KG1 (cell line): ENCODE measurements at regions not wholly inside any gene's neighbourhood (a gene's known extent, or its start where the extent isn't known, plus 50 kb on each side); places are given as distances from the start of the nearest gene placed in this dataset.
"Not testable (repeated sequence)": the region's sequence is repeated elsewhere in the genome, so short reads cannot be mapped to it uniquely, and the experiment has no call there.

Experiments
- DNase-seq: peaks from one replicate; lab custom pipeline; 2025; lab: John Stamatoyannopoulos, UW

DNA sequence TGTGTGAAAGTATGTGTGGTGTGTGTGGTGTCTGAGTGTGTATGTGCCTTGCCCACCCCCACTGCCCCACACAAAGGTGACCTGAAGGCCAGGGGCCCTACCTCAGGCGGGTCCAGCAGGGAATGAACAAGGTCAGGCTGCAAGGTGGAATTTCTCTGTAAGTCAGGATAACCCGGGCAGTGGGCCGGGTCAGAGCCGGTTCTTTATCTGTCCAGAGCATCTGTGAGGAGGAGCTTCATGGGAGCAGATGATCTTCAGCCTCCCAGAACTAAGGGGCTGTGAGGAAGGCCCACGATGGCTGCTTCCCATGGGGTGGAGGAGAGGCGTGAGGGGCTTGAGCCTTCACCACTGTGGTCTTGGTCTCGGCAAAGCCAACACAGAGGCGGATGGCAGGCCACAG is 150.3 kb downstream of the TFCP2L1 start:
- DNase-seq, result no peak

DNA sequence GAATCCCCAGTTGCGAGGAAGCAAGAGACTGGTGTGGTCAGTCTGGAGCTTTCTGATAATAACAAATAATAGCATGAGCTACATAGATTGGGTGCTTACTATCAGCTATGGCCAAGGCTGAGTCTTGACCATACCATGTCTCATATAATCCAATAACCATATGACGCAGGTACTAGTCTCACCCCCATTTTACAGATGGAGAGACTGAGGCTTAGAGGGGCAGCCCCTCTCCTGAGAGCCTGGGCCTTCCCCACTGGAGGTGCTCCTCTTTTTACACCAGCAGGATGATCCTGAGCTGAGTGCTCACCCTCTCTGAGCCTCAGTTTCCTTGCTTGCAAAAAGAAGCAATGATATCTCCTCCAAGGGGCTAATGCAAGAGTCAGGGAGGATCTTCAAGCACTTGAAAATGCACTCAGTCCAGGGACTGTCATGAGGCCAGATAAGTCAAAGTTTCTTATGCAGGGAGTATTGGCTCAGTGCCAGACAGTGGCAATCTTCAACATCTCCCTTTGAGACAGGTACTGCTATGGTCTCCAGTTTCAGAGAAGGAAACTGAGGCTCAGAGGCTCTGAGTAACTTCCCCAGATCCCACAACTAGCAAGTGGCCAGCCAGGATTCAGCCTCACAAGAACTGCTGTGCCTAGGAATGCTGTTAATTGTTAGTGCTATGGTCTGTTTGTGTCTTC is 149.7 kb downstream of the TFCP2L1 start:
- no peak for DNase-seq

DNA sequence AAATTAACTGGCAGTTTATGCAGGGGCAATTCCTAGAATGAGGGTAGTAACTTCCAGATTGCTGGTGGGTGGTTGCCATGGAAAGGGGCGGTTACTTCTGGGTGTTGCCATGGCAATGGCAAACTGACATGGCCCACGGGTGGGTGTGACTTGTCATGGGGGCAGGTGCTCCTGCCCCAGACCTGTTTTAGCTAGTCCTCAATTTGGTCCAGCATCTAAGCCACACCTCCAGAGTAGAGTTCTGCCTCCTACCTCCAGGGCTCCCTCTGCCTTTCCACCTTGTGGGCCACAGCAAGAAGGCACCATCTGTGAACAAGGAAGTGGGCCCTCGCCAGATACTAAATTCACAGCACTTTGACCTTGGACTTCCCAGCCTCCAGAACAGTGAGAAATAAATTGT is 148.7 kb downstream of the TFCP2L1 start:
- DNase-seq, result no peak

DNA sequence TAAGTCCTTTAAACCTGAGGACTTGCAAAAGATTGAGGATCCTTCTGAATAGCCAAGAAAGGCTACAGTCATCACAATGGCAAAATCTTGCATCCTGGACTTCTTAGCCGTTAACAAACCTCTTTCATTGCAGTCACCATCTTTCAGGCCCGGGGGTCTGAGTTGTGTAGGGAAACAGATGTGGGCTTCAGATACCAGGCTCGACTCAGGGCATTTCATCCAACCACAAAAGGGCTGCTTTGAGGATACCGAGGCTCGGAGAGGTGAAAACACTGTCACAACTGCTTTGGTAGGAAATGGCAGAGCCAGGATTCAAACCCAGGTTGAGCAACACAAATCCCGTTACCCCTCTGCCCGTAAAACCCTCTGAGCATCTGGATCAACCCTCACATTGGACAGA is 147.4 kb downstream of the TFCP2L1 start:
- DNase-seq, result peak; percentile 24

DNA sequence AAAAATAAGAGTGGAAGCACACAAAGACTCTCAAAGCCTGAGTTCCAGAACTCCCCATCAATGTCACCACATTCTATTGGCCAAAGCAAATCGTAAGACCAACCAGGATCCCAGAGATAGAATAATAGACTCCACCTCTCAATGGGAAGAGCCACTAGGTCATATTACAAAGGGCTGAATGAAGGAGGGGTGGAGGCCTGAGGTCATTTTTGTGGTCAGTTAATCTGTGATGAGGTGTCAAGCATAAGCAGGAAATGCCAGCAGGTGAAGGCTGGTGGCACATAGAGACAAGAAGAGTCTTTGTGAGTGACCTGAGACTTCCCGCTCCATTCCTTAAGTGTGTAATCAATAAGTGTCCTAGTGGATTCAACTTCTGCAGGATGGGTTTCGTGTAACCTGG is 144.3 kb downstream of the TFCP2L1 start:
- DNase-seq, result no peak

DNA sequence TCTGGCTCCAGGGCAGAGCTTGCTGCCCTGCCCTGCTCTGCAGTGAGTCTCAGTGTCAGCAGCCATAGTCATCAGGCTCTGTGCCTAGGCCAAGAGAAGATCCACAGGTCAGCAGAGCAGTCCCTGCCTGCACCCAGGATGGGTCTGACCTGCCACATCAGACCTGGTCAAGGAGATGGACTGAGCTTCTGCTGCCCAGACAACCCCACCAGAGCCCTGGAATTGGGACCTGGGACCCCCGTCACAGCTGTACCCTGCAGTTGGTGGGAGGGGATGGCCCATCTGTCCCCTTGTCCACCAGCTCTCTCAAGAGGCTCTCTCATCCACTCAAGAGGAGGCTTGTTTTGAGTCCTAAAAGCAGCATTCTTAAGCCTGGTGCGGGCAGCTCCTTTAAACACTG is 142.6 kb downstream of the TFCP2L1 start:
- DNase-seq, result no peak

DNA sequence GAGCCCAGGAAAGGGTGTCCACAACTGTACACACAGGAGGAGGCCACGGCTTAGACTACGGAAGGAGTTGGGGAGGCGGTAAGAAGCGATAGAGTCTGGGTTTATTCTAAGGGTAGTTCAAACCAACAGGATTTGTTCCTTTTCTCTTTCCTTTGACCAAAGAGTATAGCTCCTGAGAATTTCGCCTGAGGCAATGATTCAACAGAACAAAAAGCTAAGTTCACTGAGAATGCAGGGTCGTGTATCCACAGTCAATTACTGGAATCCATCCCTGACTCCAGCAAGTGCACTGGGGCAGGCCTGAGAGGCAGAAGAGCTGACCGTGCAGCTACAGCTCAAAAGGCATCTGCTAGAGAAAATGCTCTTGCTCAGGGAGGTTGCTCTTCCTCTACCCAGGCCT is 140.9 kb downstream of the TFCP2L1 start:
- DNase-seq, result no peak

DNA sequence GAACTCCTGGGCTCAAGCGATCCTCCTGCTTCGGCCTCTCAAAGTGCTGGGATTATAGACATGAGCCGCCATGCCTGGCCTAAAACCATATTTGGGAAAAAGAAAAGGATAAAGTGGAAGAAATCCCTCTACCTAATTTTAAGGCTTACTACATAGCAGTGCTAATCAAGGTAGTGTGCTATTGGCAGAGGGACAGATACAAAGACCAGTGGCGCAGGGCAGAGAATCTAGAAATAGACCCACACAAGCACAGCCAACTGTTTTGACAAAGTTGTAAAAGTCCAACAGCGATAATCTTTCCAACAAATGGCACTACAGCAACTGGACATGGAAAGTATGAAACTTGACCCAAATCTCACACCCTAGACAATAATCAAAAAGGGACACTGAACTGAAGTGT is 138.4 kb downstream of the TFCP2L1 start:
- DNase-seq, result no peak

DNA sequence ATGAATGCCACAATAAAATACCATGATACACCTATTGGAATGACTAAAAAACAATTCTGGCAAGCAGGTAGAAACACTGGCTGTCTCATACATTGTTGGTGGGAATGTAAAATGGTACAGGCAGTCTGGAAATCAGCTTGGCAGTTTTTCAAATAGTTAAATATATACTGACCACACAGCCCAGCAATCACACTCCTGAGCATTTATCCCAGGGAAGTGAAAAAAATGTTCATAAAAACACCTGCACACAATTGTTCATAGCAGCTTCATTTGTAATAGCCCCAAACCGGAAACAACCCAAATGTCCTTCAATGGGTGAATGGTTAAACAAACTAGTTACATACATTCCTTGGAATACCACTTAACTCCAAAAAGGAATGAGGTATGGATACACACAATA is 137.2 kb downstream of the TFCP2L1 start:
- no peak for DNase-seq

DNA sequence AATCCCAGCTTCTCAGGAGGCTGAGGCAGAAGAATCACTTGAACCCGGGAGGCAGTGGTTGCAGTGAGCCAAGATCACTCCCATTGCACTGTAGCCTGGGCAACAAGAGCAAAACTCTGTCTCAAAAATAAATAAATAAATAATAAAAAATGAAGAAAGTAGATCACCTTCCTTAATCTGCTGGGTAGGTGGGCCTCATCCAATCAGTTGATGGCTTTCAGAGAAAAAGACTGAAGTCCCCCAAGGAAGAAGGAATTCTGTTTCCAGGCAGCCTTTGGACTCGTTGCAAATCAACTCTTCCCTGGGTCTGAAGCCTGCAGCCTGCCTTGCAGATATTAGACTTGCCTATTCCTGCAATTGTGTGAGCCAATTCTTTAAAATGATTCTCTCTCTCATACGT is 136.5 kb downstream of the TFCP2L1 start:
- no peak for DNase-seq

DNA sequence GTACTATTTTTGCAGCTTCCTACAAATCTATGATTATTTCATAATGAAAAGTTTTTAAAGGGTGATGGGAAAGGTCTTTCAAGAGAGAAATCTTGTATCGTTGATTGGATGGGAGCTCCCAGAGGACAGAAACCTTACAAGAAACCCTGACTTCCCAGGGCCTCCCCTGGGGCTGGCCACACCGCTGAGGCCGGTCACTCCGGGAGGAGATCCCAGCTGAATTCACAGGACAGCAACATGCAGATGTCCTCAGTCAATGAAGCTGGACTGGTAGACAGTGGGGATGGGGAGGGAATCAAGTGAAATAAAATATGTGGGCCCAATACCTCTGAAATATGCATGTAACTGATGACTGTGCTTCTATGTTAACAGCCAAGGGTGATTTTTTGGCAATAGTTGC is 135.6 kb downstream of the TFCP2L1 start:
- DNase-seq, result no peak

DNA sequence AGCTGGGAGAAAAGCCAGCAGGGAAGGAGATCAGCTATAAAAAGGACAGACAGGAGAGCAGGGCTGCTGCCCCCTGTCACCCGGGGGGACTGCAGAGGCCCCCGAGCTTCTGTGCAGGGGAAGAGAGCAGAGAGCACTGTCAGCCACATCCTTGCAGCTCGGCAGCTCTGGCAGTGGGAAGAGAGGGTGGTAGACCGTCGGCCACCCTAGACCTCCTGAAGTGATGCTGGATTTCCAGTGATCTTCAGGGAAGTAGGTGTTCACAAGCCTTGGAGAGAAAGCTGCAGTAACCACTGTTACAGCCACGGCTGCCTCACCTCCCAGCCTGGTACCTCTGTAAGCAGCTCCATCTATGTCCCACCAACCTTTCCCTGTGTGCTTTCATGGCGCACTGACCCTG is 134.9 kb downstream of the TFCP2L1 start:
- DNase-seq, result no peak

DNA sequence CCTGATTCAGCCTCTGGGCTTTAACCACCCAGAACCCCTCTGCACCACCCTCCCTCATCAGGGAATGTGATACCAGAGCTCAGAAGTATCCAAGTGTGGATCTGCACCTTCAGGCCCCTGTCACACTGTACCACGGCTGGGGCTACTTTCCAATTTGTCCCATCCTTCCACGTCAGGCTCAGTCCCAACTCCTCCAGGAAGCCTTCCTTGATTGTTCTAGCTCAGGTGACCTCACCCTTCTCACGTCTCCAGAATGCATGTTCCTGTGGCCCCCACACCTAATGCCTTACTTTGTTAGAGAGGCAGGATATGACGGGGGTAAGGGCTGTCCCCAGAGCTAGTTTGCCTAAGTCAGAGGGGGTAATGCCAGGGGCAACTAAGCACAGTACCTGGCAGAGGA is 134.3 kb downstream of the TFCP2L1 start:
- no peak for DNase-seq

DNA sequence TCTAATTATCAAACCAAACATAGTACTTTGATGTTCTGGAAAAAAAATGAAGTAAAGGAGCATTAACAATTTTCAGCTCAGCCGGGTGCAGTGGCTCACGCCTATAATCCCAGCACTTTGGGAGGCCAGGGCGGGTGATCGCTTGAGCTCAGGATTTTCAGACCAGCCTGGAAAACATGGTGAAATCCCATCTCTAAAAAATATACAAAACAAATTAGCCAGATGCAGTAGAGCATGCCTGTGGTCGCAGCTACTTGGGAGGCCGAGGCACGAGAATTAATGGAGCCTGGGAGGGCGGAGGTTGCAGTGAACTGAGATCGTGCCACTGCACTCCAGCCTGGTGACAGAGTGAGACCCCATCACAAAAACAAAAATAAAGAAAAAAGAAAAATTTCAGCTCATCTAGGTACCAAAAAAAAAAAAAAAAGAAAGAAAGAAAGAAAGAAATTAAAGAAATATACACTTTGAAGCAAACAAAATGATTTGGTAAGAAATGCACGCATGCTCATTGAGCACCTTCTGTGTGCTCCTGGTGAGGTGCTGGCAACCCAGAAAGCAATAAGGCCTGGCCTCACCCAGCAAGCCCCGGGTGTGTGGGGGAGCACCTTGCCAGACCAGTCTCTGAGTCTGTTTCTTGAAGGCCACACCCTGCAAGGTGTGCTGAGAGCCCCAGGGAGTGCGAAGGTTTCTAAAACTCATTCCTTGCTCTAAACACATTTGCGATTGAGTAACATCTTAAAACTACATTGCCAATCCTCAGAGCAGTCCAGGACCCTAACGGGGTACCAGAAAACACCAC is 133.5 kb downstream of the TFCP2L1 start:
- no peak for DNase-seq

DNA sequence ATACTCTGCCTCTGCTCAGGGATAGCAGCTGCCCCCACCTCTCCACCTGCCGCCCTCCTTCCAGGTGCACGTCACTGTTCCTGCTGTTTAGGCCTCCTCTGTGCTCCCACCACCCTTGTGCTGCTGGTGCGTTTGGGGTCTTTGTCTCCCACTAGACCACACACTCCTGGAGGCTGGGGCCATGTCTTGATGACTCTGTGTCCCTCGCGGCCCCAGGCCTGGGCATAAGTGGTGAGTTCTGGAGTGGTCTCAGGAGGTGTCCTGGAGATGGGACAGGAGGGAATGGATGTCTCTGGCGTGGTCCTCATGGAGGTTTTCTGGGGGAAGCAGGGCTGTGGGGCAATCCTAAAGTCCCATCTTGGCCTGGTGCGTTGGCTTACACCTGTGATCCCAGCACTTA is 132.1 kb downstream of the TFCP2L1 start:
- no peak for DNase-seq

DNA sequence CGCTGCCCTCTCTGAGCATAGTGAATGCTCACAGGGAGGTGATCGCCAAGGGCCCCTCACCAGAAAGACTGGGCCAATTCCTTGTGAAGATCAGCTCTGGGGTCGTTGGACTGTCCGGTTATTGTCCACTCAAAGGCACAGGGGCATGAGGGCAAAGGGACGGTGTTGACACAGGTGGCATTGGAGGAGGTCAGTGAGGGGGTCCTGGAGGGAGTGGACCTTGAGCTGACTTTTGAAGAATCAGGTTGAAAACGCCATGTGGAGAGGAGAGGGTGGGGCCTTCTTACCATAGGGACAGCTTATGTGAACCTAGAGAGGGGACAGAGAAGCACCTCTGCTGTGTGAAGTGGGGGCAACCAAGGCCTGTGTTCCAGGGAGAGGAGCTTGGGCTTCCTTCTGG is 131.5 kb downstream of the TFCP2L1 start:
- no peak for DNase-seq

DNA sequence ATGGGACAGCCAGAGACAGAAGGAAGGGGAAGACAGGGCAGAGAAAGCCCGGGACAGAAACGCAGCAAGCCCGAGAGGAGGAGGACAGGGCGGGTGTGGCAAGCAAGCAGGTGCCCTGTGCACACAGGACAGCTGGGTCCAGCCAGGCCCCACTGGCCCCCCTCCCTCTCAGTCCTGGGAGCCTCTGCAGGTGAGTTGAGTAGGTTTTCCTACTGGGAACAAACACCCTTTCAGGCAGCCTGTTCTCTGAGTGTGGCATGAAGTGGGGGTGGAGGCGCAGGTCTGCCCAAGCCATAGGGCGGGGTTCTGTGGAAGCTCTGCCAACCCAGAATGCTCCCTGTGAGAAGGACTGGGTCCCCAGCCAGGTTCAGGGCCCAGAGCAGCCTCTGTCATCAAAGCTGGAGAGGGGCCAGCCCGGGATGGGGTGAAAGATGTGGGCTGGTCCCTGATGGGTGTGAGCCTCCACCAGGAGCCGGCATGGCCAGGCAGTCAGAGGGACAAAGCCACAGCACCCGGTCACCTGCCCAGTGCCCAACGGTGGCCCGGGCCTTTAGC is 129.4 kb downstream of the TFCP2L1 start:
- no peak for DNase-seq

DNA sequence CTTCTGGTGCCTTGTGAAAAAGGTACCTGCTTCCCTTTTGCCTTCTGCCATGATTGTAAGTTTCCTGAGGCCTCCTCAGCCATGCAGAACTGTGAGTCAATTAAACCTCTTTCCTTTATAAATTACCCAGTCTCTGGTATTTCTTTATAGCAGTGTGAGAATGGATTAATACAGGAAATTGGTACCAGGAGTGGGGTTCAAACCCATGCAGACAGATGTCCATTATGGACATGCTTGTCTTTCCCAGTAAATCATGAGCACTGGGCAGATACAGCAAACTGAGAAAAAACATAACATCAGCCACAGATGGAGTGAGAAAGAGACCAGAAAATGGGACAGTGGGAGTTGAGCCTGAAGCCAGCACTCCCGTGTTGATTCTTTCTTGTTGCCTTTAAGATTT is 127.5 kb downstream of the TFCP2L1 start:
- not testable (repeated sequence) for DNase-seq

DNA sequence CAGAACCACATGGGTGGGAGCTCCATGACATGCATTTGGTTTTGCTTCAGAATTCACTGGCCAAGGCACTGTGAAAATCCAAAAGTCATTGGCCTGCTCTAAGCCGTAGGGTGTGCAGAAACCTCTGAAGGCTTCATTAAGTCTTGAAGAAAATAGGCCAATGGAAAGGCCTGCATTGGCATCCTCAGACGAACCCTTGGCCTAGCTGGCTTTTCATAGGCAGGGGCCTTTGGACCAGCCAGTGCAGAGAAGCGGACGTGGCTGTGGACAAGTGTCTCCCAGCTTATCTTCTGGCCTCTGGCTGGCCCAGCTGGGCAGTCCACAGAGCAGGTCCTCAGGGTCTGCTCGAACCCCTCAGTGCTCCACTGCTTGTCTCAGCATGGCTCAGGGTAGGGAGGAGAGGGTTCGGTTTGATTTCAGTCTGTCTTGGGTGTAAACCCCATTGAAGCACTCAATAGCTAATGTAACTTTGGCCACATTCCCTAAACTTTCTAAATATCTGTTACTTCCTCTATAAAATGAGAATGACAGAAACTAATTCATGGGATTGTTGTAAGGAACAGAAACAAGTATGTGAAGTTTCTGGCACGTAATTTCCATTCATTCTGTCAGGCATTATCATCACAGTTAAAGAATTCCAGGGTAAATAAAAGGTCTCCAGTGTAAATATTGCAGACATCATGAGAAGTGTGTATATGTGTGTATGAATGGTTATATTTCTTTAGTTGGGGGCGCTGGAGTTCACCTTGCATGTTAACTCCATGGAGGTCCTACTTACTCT is 125.5 kb downstream of the TFCP2L1 start:
- no peak for DNase-seq

DNA sequence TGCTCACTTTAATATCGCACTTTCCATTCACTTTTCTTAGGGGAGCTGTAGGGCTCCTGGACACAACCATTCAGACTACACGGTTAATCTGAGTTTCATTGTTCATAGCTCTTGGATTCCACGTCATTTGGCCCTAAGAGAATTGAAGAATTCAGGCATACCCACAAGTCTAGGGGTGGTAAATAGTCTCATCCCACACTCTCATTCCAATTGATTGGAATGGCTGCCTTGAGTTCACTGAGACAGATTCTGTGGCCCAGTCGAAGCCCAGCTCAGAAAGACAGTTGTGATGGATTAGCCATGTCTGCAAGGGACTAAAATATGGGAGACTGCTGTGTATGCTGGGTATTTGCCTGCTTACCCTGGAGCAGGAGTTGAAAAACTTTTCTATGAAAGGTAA is 124.6 kb downstream of the TFCP2L1 start:
- no peak for DNase-seq

DNA sequence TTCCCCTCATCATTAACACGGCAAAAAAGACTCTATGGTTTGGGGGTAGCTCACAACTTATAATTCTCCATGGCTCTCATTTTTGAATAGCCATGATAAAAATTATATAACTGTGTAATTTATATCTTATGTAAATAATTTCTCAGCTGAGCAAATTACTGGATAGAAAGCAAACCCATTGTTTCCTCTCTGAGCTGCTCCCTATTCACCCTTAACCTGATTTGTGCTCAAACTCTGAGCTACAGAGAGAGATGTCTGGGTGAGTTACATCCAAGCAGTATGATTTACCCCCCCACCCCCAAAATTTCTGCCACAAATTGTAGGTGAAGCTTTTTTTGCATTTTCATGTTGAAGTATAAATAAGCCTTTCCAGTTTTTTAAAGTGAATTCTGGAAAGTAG is 123.7 kb downstream of the TFCP2L1 start:
- DNase-seq, result no peak

DNA sequence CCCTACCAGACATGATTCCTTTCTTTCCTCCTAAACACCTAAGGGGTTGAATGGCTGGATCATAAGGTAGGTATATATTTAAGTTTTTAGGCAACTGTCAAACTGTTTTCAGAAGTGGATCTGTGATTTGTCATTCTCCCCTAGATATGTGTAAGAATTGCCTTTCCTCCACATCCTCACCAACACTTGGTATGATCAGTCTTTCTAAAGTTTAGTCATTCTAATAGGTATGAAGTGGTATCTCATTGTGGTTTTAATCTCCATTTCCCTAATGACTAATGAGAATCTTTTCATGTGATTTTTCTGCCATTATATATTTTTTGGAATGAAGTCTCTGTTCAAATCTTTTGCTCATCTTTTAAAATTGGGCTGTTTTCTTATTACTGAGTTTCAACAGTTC is 122.1 kb downstream of the TFCP2L1 start:
- no peak for DNase-seq

DNA sequence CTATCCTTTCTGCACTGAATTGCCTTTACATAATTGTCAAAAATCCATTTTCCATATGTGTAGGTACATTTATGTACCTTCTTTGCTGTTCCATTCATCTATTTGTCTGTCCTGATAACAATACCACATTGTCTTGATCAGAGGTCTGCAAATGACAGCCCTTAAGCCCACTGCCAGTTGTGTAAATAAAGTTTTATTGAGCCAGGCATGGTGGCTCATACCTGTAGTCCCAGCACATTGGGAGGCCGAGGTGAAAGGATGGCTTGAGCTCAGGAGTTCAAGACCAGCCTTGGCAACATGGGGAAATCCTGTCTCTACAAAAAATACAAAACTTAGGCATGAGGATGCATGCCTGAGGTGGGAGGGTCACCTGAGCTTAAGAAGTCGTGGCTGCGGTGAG is 121.0 kb downstream of the TFCP2L1 start:
- DNase-seq, result no peak
